LNCaP clone FGC (cell line): ENCODE measurements at regions not wholly inside any gene's neighbourhood (a gene's known extent, or its start where the extent isn't known, plus 50 kb on each side); places are given as distances from the start of the nearest gene placed in this dataset.
"Not testable (repeated sequence)": the region's sequence is repeated elsewhere in the genome, so short reads cannot be mapped to it uniquely, and the experiment has no call there.

Source experiments
- DNase-seq: peaks from one replicate; pipeline ENCODE4 v3.0.0-alpha.2; 2011; ENCODE audit warnings: low read depth
- H3K4me3 ChIP-seq: 2 replicates; pipeline ENCODE4 v1.5.1; 2011; ENCODE audit warnings: mild to moderate bottlenecking, low read depth, low read length, control low read depth
- TF ChIP-seq, protein P1 (sequence below): IDR thresholded peaks from 2 replicates; pipeline ENCODE4 v1.5.1; 2012; ENCODE audit warnings: mild to moderate bottlenecking; ENCODE audit not compliant: control insufficient read depth, insufficient read depth; ENCODE audit errors: extremely low read depth

DNA sequence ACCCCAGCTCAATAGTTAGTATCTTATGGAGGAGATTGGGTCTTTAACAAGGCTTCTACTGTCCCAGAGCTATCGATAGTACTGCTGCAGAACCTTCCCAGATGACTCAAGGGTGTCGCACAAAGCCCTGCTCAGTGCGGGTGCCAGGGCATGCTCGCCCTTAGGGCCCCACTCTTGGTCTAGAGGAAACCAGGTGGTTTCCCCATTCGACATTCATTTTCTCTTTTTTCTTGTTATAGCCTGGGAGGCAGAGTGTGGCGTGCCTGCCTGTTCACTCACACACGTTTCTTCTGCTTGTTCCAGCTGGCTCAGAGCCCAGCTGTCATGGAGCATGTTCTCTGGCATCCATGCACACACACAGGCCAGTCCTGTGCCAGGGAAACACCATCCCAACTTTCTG is 144.5 kb downstream of the SMIM20 start:
- TF ChIP-seq, protein P1, sequence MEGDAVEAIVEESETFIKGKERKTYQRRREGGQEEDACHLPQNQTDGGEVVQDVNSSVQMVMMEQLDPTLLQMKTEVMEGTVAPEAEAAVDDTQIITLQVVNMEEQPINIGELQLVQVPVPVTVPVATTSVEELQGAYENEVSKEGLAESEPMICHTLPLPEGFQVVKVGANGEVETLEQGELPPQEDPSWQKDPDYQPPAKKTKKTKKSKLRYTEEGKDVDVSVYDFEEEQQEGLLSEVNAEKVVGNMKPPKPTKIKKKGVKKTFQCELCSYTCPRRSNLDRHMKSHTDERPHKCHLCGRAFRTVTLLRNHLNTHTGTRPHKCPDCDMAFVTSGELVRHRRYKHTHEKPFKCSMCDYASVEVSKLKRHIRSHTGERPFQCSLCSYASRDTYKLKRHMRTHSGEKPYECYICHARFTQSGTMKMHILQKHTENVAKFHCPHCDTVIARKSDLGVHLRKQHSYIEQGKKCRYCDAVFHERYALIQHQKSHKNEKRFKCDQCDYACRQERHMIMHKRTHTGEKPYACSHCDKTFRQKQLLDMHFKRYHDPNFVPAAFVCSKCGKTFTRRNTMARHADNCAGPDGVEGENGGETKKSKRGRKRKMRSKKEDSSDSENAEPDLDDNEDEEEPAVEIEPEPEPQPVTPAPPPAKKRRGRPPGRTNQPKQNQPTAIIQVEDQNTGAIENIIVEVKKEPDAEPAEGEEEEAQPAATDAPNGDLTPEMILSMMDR, result no peak
- peak; percentile 36 for DNase-seq
- no peak overlapping the region for H3K4me3 ChIP-seq

- H3K4me3 ChIP-seq, result no peak overlapping the region
- TF ChIP-seq, protein P1, result no peak
- no peak for DNase-seq
Observed at GRCh38 chr4:26059391-26060154, 145.6 kb downstream of the SMIM20 start.

- no peak overlapping the region for H3K4me3 ChIP-seq
- no peak for DNase-seq
- TF ChIP-seq, protein P1, result no peak
Observed at GRCh38 chr4:26060286-26060685, 146.3 kb downstream of the SMIM20 start.

- TF ChIP-seq, protein P1, result peak; percentile 88
- DNase-seq, result peak; percentile 62
- no peak overlapping the region for H3K4me3 ChIP-seq
Observed at GRCh38 chr4:26061248-26061986, 147.4 kb downstream of the SMIM20 start.

GRCh38 chr4:26062215-26062614 is 148.2 kb downstream of the SMIM20 start:
- TF ChIP-seq, protein P1, result no peak
- DNase-seq, result no peak
- no peak overlapping the region for H3K4me3 ChIP-seq

GRCh38 chr4:26064009-26064408 is 150.0 kb downstream of the SMIM20 start:
- not testable (repeated sequence) for DNase-seq, H3K4me3 ChIP-seq

DNA sequence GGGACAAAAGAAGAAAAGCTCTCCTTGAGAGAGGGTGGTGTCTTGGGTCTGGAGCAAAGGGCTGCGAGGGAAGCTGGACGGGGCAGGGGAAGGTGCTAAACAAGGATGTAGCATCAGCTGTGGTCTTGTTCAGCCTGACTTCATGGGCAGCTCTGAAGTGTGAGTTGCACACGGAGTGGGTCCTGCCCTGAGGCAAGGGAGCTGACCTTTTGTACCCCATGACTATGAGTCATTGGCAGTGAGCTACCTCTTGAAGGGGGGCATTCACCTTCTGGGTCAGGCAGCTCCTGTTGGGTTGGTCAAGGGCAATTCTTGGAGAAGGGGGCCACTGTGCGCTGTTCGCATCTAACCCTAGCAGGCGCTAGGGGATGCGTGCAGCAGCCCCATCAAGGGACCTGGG is 151.8 kb downstream of the SMIM20 start:
- DNase-seq, result no peak
- TF ChIP-seq, protein P1, result no peak
- H3K4me3 ChIP-seq, result no peak overlapping the region
